Non-pigmented ciliary epithelial cell (primary cell): ENCODE measurements at regions not wholly inside any gene's neighbourhood (a gene's known extent, or its start where the extent isn't known, plus 50 kb on each side); places are given as distances from the start of the nearest gene placed in this dataset.
"Not testable (repeated sequence)": the region's sequence is repeated elsewhere in the genome, so short reads cannot be mapped to it uniquely, and the experiment has no call there.

ENCODE experiments used
- DNase-seq: peaks from one replicate; pipeline ENCODE4 v3.0.0-alpha.2; 2010; ENCODE audit warnings: low read depth

GRCh38 chr7:142533920-142534319 lies 215.4 kb upstream of the PRSS1 start:
- DNase-seq, result no peak

DNA sequence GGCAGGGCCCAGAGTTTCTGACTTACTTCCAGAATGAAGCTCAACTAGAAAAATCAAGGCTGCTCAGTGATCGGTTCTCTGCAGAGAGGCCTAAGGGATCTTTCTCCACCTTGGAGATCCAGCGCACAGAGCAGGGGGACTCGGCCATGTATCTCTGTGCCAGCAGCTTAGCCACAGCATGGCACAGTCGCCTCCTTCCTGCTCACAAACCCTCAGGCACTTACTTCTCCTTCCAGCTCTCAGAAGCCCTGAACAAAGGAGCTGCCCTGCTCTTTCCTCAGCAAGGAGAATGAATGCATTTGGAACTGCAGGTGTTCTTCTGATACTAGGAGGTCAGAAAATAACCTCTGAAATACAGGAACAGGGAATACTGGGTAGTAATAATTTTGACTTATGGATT lies 219.7 kb upstream of the PRSS1 start:
- no peak for DNase-seq

DNA sequence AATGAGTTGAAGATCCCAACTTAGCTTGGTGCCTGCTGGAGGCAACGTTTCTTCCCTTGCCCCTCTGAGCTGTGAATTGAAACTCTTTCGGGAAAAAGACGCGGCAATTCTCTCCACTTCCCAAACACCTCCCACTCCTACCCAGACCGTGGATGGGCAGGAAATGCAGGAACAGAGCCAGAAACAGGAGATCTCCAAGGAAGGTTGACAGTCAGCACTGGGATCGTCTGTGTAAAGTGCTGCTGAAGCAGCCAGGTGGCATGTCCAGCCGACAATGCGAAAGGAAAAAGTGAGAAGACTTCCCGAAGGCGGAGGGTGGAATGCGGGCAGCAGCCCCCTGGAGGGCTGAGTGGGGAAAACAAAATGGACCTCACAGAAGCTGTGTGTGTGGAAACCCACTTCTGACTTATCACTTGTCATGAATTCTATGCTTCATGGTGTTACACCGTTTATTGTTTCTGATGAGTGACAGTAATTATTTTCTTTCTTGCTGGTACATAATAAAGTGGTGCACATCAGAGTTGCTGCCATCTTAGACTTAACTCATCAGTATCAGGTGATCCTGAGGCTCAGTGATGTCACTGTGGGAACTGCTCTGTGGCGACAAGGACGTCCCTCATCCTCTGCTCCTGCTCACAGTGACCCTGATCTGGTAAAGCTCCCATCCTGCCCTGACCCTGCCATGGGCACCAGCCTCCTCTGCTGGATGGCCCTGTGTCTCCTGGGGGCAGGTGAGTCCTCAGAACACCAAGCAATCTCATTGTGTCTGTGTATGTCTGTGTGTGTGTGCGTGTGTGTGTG lies 220.5 kb upstream of the PRSS1 start:
- no peak for DNase-seq

- DNase-seq, result no peak
Measured at GRCh38 chr7:142523821-142524460, 225.3 kb upstream of the PRSS1 start.

DNA sequence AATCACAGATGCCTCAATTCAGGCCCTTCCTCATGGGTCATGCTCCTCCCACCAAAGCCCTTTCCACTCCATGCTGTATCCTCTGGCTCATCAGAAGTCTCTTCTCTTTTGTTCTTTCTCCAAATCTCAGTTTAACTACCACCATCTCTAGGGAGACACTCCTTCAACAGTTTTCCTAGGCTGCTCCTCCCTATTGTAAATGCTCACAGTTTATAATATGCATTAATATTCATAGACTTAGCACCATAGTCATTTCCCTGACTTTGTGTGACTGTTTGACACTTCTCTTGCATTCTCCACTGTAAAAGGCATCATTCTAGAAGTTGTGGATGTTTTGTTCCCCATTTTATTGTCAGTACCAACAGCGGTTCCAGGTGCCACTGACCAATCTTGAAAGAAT lies 226.5 kb upstream of the PRSS1 start:
- DNase-seq, result no peak

- DNase-seq, result not testable (repeated sequence)
Measured at GRCh38 chr7:142520885-142521284, 228.4 kb upstream of the PRSS1 start.

DNA sequence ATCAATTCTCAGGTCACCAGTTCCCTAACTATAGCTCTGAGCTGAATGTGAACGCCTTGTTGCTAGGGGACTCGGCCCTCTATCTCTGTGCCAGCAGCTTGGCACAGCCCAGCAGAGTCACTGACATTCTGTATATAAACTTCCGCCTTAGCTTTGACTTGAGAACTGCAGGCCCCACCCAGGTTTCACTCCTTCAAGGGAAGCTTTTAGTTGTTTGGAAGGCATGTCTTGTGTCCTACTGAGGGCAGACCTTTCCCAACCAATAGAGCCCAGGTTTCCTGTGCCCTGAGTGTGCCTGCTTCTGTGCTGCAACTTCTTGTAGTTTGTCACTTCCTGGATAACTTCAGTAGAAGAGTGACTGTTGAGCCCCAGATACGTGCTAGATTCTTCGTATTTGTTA lies 228.8 kb upstream of the PRSS1 start:
- DNase-seq, result not testable (repeated sequence)

- no peak for DNase-seq
Measured at GRCh38 chr7:142519079-142520078, 229.9 kb upstream of the PRSS1 start.

DNA sequence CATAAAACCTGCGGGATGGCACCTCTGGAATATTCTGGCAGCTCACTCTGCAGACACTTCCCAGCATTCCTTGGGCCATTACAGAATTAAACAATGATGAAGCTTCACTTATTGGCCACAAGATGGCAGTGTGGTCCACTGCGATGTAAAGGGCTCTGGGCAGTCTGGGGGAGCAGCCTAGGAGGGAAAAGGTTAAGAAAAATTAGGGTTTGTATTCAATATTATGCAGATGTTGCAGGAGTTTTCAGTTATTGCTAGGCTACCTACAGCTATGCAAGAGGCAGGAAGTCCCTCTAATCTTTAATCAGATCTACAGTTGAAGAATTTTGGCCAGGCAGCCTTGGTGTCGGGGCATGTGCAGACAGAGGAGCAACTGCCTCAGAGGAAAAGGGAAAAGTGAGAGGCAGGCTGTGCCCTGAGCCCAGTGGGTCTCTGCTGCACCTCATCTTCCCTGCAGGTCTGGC lies 233.2 kb upstream of the PRSS1 start:
- DNase-seq, result no peak

- not testable (repeated sequence) for DNase-seq
Measured at GRCh38 chr7:142514716-142515115, 234.6 kb upstream of the PRSS1 start.

DNA sequence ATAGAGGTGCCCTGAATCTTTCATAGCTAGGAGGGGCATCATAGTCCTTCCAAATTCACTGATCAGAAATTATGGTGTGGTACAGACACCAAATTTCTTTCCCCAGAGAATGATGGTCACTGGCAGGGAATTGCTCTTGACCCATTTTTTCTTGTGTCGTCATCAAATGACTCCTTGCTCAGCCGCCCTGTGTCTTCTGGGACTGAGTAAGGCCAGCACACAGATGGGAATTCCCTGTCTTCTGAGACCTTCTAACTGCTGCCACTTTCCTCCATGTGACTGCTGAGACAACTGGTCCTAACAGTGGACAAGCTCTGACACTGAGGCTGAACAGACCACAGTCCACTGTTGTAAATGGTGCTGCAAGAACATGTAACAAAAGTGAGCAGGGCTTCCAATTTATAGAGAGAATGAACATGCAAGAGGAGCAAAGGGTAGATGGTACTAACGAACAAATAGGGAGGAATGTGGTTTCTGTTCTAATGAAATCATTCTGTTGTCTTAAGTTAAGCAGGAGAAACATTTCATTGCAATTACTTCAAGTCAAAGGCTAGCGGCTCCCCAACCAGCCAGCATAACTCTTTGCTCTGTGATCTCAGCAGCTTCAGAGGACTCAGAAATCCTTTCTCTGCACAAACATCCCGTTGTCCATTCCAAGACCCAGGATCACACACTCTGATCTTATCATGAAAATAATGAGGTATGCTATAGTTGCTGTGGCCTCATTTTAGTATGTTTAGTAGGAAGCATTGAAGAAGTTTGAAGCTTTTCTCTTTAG lies 235.9 kb upstream of the PRSS1 start:
- DNase-seq, result no peak

DNA sequence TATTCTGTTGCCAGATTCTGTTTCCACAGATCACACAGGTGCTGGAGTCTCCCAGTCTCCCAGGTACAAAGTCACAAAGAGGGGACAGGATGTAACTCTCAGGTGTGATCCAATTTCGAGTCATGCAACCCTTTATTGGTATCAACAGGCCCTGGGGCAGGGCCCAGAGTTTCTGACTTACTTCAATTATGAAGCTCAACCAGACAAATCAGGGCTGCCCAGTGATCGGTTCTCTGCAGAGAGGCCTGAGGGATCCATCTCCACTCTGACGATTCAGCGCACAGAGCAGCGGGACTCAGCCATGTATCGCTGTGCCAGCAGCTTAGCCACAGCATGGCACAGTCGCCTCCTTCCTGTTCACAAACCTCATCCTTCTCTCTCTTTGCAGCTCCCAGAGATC lies 237.5 kb upstream of the PRSS1 start:
- DNase-seq, result no peak

DNA sequence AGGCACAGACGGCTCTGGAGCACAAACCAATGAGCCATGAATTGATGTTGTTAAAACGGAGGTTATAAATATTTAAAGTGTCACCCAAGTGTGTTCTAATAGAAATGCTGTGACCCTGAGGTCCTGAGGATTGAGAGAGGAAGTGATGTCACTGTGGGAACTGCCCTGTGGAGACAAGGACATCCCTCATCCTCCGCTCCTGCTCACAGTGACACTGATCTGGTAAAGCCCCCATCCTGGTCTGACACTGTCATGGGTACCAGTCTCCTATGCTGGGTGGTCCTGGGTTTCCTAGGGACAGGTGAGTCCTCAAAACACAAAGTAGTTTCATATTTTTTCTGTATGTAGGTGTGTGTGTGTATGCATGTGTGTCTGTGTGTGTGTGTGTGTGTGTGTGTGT lies 237.9 kb upstream of the PRSS1 start:
- DNase-seq, result no peak

- not testable (repeated sequence) for DNase-seq
Measured at GRCh38 chr7:142509235-142509634, 240.0 kb upstream of the PRSS1 start.

GRCh38 chr7:142508251-142508650 lies 241.0 kb upstream of the PRSS1 start:
- no peak for DNase-seq

DNA sequence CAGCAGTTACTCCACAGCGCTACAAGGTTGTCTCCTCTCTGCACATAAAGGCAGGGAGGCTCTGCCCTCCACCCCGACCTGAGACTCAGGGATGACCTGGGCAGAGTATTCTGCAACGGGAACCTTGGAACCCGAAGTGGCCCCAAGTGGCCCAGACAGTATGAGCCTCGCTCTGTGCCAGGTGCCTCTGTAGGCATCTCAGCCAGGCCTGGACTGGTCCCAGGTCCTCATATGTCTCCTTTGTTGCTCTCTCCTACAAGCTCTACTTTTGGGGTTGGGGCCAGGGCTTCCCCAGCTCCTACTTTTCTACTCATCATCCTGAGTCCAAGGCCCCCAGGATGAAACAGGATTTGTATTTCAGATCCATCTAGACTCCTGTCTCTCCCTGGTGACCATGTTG lies 241.5 kb upstream of the PRSS1 start:
- no peak for DNase-seq

DNA sequence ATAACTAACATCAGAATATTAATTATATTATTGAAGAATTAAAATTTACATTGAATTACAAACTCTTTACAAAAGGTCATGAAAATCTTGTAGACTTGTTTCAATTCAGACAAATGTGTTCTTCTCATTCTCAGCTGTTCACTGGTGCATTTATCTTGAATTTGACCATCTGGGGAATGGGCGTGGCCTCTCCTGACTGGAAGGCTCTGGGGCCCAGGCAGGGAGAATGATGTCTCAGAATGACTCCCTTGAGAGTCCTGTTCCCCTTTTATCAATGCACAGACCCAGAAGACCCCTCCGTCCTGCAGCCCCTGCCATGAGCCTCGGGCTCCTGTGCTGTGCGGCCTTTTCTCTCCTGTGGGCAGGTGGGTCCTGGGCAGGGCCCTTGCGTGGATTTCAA lies 242.2 kb upstream of the PRSS1 start:
- DNase-seq, result not testable (repeated sequence)

- no peak for DNase-seq
Measured at GRCh38 chr7:142506601-142507000, 242.7 kb upstream of the PRSS1 start.

GRCh38 chr7:142503949-142504348 lies 245.3 kb upstream of the PRSS1 start:
- not testable (repeated sequence) for DNase-seq

DNA sequence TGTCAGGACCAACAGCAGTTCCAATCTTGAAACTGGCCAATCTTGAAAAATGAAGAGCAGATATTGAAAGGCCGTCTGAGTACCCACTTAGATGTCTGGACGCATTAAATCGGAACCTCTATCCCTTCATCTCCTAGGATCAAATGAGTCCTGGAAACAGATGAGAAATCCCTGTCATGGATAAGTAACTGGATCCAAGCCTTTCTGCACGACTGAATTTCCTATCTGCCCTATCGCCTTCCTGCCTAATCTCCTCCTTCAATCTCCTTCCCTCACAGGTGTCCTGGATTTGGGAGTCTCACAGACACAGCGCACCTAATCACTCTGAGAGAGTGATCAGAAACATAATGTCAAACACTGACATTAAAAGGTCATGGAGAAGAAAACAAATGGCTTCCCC lies 245.2 kb upstream of the PRSS58 start:
- DNase-seq, result no peak

GRCh38 chr7:142501434-142501833 lies 243.6 kb upstream of the PRSS58 start:
- no peak for DNase-seq

- DNase-seq, result no peak
Measured at GRCh38 chr7:142500366-142500765, 242.5 kb upstream of the PRSS58 start.
